ENCODE measurements at regions not wholly inside any gene's neighbourhood (a gene's known extent, or its start where the extent isn't known, plus 50 kb on each side); places are given as distances from the start of the nearest gene placed in this dataset.

DNA sequence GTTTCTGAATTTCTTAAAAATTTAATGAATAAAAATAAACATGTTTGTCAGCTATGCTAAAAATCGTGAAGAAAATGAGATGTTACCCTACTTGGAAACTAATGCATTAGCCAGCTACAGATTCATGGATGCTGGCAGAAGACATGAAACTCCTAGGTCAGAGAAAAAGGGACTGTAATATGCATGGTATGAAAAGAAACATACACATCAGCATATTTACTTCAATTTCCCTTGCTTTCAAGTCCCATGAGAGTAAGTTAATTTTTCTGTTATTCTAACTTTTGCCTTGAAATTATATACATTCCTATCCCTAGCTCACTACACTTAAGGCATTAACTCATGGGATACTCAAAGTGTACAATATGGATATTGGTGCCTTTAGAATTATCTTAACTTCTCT, 2041.4 kb upstream of the LRRTM1 start:
- H4K20me1 ChIP-seq (replicated peaks; ENCODE audit: control insufficient read depth, insufficient read depth, low read length) = no peaks in the 10 kb centered on the region
- ChIA-PET POLR2A (no interaction called here), CTCF (ENCODE audit: low intra/inter-chr PET ratio) (no interaction called here)
- TF ChIP-seq SP2 (IDR thresholded peaks at IDR 0.05; ENCODE audit: extremely low read depth, low read depth, low read length, poor library complexity, severe bottlenecking) = no peak
- no peak for TF ChIP-seq HSF4 (CRISPR knock-in tag; IDR thresholded peaks at IDR 0.05; ENCODE audit: borderline replicate concordance)
- TF ChIP-seq BCOR (IDR thresholded peaks at IDR 0.05) = no peak
- TF ChIP-seq ZNF217 (CRISPR knock-in tag; IDR thresholded peaks at IDR 0.05) = no peak
- no peak for TF ChIP-seq BRD9 (IDR thresholded peaks at IDR 0.05; ENCODE audit: low read depth, partially characterized antibody)
- TF ChIP-seq, protein P1, sequence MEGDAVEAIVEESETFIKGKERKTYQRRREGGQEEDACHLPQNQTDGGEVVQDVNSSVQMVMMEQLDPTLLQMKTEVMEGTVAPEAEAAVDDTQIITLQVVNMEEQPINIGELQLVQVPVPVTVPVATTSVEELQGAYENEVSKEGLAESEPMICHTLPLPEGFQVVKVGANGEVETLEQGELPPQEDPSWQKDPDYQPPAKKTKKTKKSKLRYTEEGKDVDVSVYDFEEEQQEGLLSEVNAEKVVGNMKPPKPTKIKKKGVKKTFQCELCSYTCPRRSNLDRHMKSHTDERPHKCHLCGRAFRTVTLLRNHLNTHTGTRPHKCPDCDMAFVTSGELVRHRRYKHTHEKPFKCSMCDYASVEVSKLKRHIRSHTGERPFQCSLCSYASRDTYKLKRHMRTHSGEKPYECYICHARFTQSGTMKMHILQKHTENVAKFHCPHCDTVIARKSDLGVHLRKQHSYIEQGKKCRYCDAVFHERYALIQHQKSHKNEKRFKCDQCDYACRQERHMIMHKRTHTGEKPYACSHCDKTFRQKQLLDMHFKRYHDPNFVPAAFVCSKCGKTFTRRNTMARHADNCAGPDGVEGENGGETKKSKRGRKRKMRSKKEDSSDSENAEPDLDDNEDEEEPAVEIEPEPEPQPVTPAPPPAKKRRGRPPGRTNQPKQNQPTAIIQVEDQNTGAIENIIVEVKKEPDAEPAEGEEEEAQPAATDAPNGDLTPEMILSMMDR (IDR thresholded peaks at IDR 0.05 in 2 of 3, conservative IDR thresholded peaks at IDR 0.05 in 1 of 3; ENCODE audit: insufficient read depth in 2 of 3, low read depth in 1 of 3, low read length in 3 of 3) = no peak
- TF ChIP-seq, protein P2, sequence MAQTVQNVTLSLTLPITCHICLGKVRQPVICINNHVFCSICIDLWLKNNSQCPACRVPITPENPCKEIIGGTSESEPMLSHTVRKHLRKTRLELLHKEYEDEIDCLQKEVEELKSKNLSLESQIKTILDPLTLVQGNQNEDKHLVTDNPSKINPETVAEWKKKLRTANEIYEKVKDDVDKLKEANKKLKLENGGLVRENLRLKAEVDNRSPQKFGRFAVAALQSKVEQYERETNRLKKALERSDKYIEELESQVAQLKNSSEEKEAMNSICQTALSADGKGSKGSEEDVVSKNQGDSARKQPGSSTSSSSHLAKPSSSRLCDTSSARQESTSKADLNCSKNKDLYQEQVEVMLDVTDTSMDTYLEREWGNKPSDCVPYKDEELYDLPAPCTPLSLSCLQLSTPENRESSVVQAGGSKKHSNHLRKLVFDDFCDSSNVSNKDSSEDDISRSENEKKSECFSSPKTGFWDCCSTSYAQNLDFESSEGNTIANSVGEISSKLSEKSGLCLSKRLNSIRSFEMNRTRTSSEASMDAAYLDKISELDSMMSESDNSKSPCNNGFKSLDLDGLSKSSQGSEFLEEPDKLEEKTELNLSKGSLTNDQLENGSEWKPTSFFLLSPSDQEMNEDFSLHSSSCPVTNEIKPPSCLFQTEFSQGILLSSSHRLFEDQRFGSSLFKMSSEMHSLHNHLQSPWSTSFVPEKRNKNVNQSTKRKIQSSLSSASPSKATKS (CRISPR knock-in tag; IDR thresholded peaks at IDR 0.05) = no peak
- TF ChIP-seq XRCC4 (IDR thresholded peaks at IDR 0.05; ENCODE audit: extremely low read depth, insufficient read depth, insufficient read length) = no peak
- TF ChIP-seq, protein P3, sequence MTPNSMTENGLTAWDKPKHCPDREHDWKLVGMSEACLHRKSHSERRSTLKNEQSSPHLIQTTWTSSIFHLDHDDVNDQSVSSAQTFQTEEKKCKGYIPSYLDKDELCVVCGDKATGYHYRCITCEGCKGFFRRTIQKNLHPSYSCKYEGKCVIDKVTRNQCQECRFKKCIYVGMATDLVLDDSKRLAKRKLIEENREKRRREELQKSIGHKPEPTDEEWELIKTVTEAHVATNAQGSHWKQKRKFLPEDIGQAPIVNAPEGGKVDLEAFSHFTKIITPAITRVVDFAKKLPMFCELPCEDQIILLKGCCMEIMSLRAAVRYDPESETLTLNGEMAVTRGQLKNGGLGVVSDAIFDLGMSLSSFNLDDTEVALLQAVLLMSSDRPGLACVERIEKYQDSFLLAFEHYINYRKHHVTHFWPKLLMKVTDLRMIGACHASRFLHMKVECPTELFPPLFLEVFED (CRISPR knock-in tag; conservative IDR thresholded peaks at IDR 0.05) = no peak
- TF ChIP-seq SPI1 (IDR thresholded peaks at IDR 0.05; ENCODE audit: borderline replicate concordance, low read depth, low read length) = no peak
- no peak for TF ChIP-seq LARP7 (IDR thresholded peaks at IDR 0.05)
- no peak for TF ChIP-seq RBBP5 (IDR thresholded peaks at IDR 0.05; ENCODE audit: borderline replicate concordance, insufficient read depth, low read length, poor library complexity, severe bottlenecking)
- no peak for TF ChIP-seq PTRF (tag; IDR thresholded peaks at IDR 0.05)
- FAIRE-seq (no peak), DNase-seq (ENCODE audit: extremely low read depth in 1 of 4, low spot score in 3 of 4) (no peak), ATAC-seq (no peak)
- in situ Hi-C loops (cut with MboI) = no loop called here
- H3K9me1 ChIP-seq (ENCODE audit: control insufficient read depth, insufficient read depth, low read length) = no peaks in the 10 kb centered on the region
- no peaks in the 10 kb centered on the region for H3K79me2 ChIP-seq (ENCODE audit: control insufficient read depth, insufficient read depth, low read length)
- no TSS peak for BruUV-seq (replicated peaks)
- no peak overlapping the region for H3K4me2 ChIP-seq (ENCODE audit: insufficient read depth, low read length)
- intact Hi-C loops (cut with micrococcal nuclease) = no loop called here
- no peak overlapping the region for H3K9ac ChIP-seq (ENCODE audit: insufficient read depth in 1 of 2, low read depth in 2 of 2, low read length in 2 of 2)
- H3K36me3 ChIP-seq (ENCODE audit: control insufficient read depth, insufficient read depth, low read length) = no peaks in the 10 kb centered on the region
- H3K27me3 ChIP-seq (ENCODE audit: control insufficient read depth in 2 of 2, insufficient read depth in 2 of 2, low read length in 2 of 2) = no peaks in the 10 kb centered on the region
- 0% methylated on average over 1 of the region's 1 CpG for WGBS (ENCODE audit: insufficient coverage, low coverage, missing lambda C conversion rate)
- H3K27ac ChIP-seq (ENCODE audit: extremely low read depth, low read depth, low read length) = no peak overlapping the region
- no peak overlapping the region for H3K4me3 ChIP-seq
- no peaks in the 10 kb centered on the region for H3K4me1 ChIP-seq (replicated peaks in 1 of 2; ENCODE audit: control insufficient read depth in 2 of 2, insufficient read depth in 2 of 2, low read length in 2 of 2)
- H3K9me3 ChIP-seq (replicated peaks; ENCODE audit: control insufficient read depth, insufficient read depth, low read depth, low read length) = no peaks in the 10 kb centered on the region
- no peak overlapping the region for H2AFZ ChIP-seq (ENCODE audit: low read depth, low read length)
